H9 (cell line): ENCODE measurements at regions not wholly inside any gene's neighbourhood (a gene's known extent, or its start where the extent isn't known, plus 50 kb on each side); places are given as distances from the start of the nearest gene placed in this dataset.

Experiments used
- DNase-seq: peaks from one replicate; pipeline ENCODE4 v3.0.0-alpha.2; 2017
- H2AFZ ChIP-seq: one replicate; pipeline ENCODE4 v1.6.1; 2013; ENCODE audit warnings: mild to moderate bottlenecking, low read length, control low read depth, moderate library complexity
- H2AK5ac ChIP-seq: 2 replicates; pipeline ENCODE4 v1.6.1; 2013; ENCODE audit warnings: low read length, control low read depth, mixed read lengths; ENCODE audit not compliant: insufficient read length
- H2BK120ac ChIP-seq: one replicate; pipeline ENCODE4 v1.6.1; 2013; ENCODE audit warnings: low read depth, mild to moderate bottlenecking, low read length, control low read depth, inconsistent platforms; ENCODE audit not compliant: poor library complexity, severe bottlenecking
- H2BK12ac ChIP-seq: 2 replicates; pipeline ENCODE4 v1.6.1; 2013; ENCODE audit warnings: low read length, control low read depth, mixed read lengths, low read depth; ENCODE audit not compliant: insufficient read length
- H2BK15ac ChIP-seq: 2 replicates; pipeline ENCODE4 v1.6.1; 2013; ENCODE audit warnings: low read depth, low read length, control low read depth
- H2BK20ac ChIP-seq: one replicate; pipeline ENCODE4 v1.6.1; 2013; ENCODE audit warnings: low read depth, mild to moderate bottlenecking, low read length, control low read depth, inconsistent platforms; ENCODE audit not compliant: poor library complexity, severe bottlenecking
- H2BK5ac ChIP-seq: 2 replicates; pipeline ENCODE4 v1.6.1; 2013; ENCODE audit warnings: low read length, control low read depth, mixed read lengths; ENCODE audit not compliant: insufficient read length
- H3K14ac ChIP-seq: 2 replicates; pipeline ENCODE4 v1.6.1; 2013; ENCODE audit warnings: low read length, control low read depth; ENCODE audit not compliant: insufficient read depth
- H3K18ac ChIP-seq: 2 replicates; pipeline ENCODE4 v1.6.1; 2013; ENCODE audit warnings: low read depth, mild to moderate bottlenecking, mixed read lengths, low read length, control low read depth; ENCODE audit not compliant: insufficient read length
- H3K23ac ChIP-seq: 2 replicates; pipeline ENCODE4 v1.6.1; 2013; ENCODE audit warnings: low read length, control low read depth, mixed read lengths, low read depth; ENCODE audit not compliant: insufficient read length
- H3K23me2 ChIP-seq: 2 replicates; pipeline ENCODE4 v1.6.1; 2013; ENCODE audit warnings: low read depth, mild to moderate bottlenecking, mixed read lengths, low read length, control low read depth; ENCODE audit not compliant: insufficient read length, poor library complexity, severe bottlenecking
- H3K27ac ChIP-seq: 2 replicates; pipeline ENCODE4 v1.5.1; 2013; ENCODE audit warnings: low read length, control low read depth, mixed read lengths, low read depth; ENCODE audit not compliant: insufficient read length
- H3K27me3 ChIP-seq: 2 replicates; pipeline ENCODE4 v1.6.1; 2013; ENCODE audit warnings: low read length, control low read depth, inconsistent platforms; ENCODE audit not compliant: insufficient read depth
- H3K4ac ChIP-seq: 2 replicates; pipeline ENCODE4 v1.6.1; 2013; ENCODE audit warnings: low read depth, mild to moderate bottlenecking, control low read depth, inconsistent platforms, low read length, moderate library complexity
- H3K4me1 ChIP-seq: 2 replicates; pipeline ENCODE4 v1.6.1; 2013; ENCODE audit warnings: low read length, control low read depth, inconsistent platforms; ENCODE audit not compliant: insufficient read depth
- H3K4me2 ChIP-seq: 2 replicates; pipeline ENCODE4 v1.6.1; 2013; ENCODE audit warnings: low read length, control low read depth, mixed read lengths; ENCODE audit not compliant: insufficient read length, insufficient read depth
- H3K56ac ChIP-seq: 2 replicates; pipeline ENCODE4 v1.6.1; 2013; ENCODE audit warnings: low read depth, mild to moderate bottlenecking, mixed read lengths, low read length, control low read depth; ENCODE audit not compliant: insufficient read length
- H3K79me1 ChIP-seq: 2 replicates; pipeline ENCODE4 v1.6.1; 2013; ENCODE audit warnings: low read depth, mild to moderate bottlenecking, moderate library complexity, low read length, control low read depth, inconsistent platforms; ENCODE audit not compliant: insufficient read depth, poor library complexity, severe bottlenecking
- H3K79me2 ChIP-seq: 2 replicates; pipeline ENCODE4 v1.6.1; 2013; ENCODE audit warnings: low read length, control low read depth, inconsistent platforms; ENCODE audit not compliant: insufficient read depth
- H3K9ac ChIP-seq: 2 replicates; pipeline ENCODE4 v1.6.1; 2013; ENCODE audit warnings: low read length, control low read depth, mixed read lengths; ENCODE audit not compliant: insufficient read length; ENCODE audit errors: extremely low read depth
- H3K9me3 ChIP-seq: one replicate; pipeline ENCODE4 v1.6.1; 2013; ENCODE audit warnings: low read depth, low read length, inconsistent platforms; ENCODE audit not compliant: control insufficient read depth
- H3T11ph ChIP-seq: one replicate; pipeline ENCODE4 v1.6.1; 2013; ENCODE audit warnings: mild to moderate bottlenecking, low read length, control low read depth, inconsistent platforms
- H4K20me1 ChIP-seq: one replicate; pipeline ENCODE4 v1.6.1; 2013; ENCODE audit not compliant: control insufficient read depth, insufficient read length, insufficient read depth
- H4K5ac ChIP-seq: 2 replicates; pipeline ENCODE4 v1.6.1; 2013; ENCODE audit warnings: low read depth, mild to moderate bottlenecking, mixed read lengths, low read length, control low read depth; ENCODE audit not compliant: insufficient read length
- H4K8ac ChIP-seq: replicated peaks from 2 replicates; pipeline ENCODE4 v1.6.1; 2013; ENCODE audit warnings: low read length, control low read depth, mixed read lengths, low read depth; ENCODE audit not compliant: insufficient read length
- H4K91ac ChIP-seq: 2 replicates; pipeline ENCODE4 v1.6.1; 2013; ENCODE audit warnings: low read depth, mild to moderate bottlenecking, moderate library complexity, mixed read lengths, low read length, control low read depth; ENCODE audit not compliant: insufficient read length
- H3K27ac Mint-ChIP-seq, 3 experiments: 2 replicates in 2 of 3; 3 replicates in 1 of 3; pipeline ENCODE4 v1.8.0; 2020 to 2021; ENCODE audit warnings: mixed read lengths in 3 of 3, mild to moderate bottlenecking in 1 of 3, moderate library complexity in 1 of 3
- H3K27me3 Mint-ChIP-seq: 2 replicates; pipeline ENCODE4 v1.8.0; 2021; ENCODE audit warnings: low read depth, mild to moderate bottlenecking, moderate library complexity, mixed read lengths
- H3K36me3 Mint-ChIP-seq, 3 experiments: 2 replicates in 2 of 3; 3 replicates in 1 of 3; pipeline ENCODE4 v1.8.0; 2020 to 2021; ENCODE audit warnings: low read depth in 3 of 3, mixed read lengths in 3 of 3; ENCODE audit not compliant: insufficient read depth in 1 of 3
- H3K4me1 Mint-ChIP-seq, 2 experiments: 2 replicates each; pipeline ENCODE4 v1.8.0; 2020; ENCODE audit warnings: mixed read lengths in 2 of 2
- H3K4me3 Mint-ChIP-seq, 2 experiments: 2 replicates in 1 of 2; 3 replicates in 1 of 2; pipeline ENCODE4 v1.8.0; 2020 to 2021; ENCODE audit warnings: mild to moderate bottlenecking in 2 of 2, mixed read lengths in 2 of 2, moderate library complexity in 1 of 2
- H3K9me3 Mint-ChIP-seq, 2 experiments: 2 replicates in 1 of 2; 3 replicates in 1 of 2; pipeline ENCODE4 v1.8.0; 2020; ENCODE audit warnings: mild to moderate bottlenecking in 2 of 2, mixed read lengths in 2 of 2, moderate library complexity in 1 of 2
- WGBS: extraction: QIAGEN DNeasy Blood & Tissue Kit; methylation state at CpG from one replicate; pipeline ENCODE4 v1.1.7; 2013; ENCODE audit warnings: missing lambda C conversion rate, low lambda C conversion rate, mixed read lengths; ENCODE audit not compliant: insufficient read length; ENCODE audit errors: extremely low coverage; 5-methylcytosine and 5-hydroxymethylcytosine counted together
- TF ChIP-seq, protein P1 (sequence below): fragments of 200-600 bp; sonication (generic); conservative IDR thresholded peaks from 3 replicates; pipeline ENCODE4 v1.8.0; 2021; ENCODE audit warnings: antibody characterized with exemption, mild to moderate bottlenecking

GRCh38 chr7:53744403-53744760 is 708.9 kb downstream of the POM121L12 start:
- Histone ChIP-seq H4K8ac (no peak overlapping the region), H2BK12ac (no peak overlapping the region), H2BK5ac (no peak overlapping the region), H3K18ac (no peak overlapping the region), H4K20me1 (no peaks in the 10 kb centered on the region), H3K4ac (no peak overlapping the region), H3K14ac (no peak overlapping the region), H3K79me1 (no peaks in the 10 kb centered on the region), H3K4me2 (no peak overlapping the region), H2BK120ac (no peak overlapping the region), H3K23ac (no peak overlapping the region), H2AK5ac (no peak overlapping the region), H2BK15ac (no peak overlapping the region), H2BK20ac (no peak overlapping the region), H3K9me3 (no peaks in the 10 kb centered on the region), H3K79me2 (no peaks in the 10 kb centered on the region), H3K56ac (no peak overlapping the region), H4K91ac (no peak overlapping the region), H4K5ac (no peak overlapping the region), H3T11ph (no peak overlapping the region), H3K27ac (no peak overlapping the region), H2AFZ (no peak overlapping the region), H3K9ac (no peak overlapping the region), H3K27me3 (no peaks in the 10 kb centered on the region), H3K4me1 (no peaks in the 10 kb centered on the region; the same call in 1 of the 2 replicates), H3K23me2 (no peaks in the 10 kb centered on the region)
- Mint-ChIP-seq H3K36me3 (peaks cover 0 to 4% (median 4%) of the 10 kb centered on the region in 3 experiments; a peak in 2 of 7 replicates), H3K4me3 (no peak overlapping the region), H3K27ac (no peak overlapping the region; a peak in 1 of 7 replicates), H3K27me3 (no peaks in the 10 kb centered on the region; the same call in 1 of the 2 replicates), H3K9me3 (peaks cover 7 to 9% of the 10 kb centered on the region in 2 experiments; a peak in 4 of 5 replicates), H3K4me1 (peaks cover 2 to 5% of the 10 kb centered on the region in 2 experiments; a peak in 2 of 4 replicates)
- WGBS = no CpG with 5 or more reads among the region's 4 CpGs
- TF ChIP-seq, protein P1, sequence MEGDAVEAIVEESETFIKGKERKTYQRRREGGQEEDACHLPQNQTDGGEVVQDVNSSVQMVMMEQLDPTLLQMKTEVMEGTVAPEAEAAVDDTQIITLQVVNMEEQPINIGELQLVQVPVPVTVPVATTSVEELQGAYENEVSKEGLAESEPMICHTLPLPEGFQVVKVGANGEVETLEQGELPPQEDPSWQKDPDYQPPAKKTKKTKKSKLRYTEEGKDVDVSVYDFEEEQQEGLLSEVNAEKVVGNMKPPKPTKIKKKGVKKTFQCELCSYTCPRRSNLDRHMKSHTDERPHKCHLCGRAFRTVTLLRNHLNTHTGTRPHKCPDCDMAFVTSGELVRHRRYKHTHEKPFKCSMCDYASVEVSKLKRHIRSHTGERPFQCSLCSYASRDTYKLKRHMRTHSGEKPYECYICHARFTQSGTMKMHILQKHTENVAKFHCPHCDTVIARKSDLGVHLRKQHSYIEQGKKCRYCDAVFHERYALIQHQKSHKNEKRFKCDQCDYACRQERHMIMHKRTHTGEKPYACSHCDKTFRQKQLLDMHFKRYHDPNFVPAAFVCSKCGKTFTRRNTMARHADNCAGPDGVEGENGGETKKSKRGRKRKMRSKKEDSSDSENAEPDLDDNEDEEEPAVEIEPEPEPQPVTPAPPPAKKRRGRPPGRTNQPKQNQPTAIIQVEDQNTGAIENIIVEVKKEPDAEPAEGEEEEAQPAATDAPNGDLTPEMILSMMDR = peak; percentile 21; the same call in 1 of the 3 replicates
- peak; percentile 51 for DNase-seq
